GM12872 (cell line): ENCODE measurements at regions not wholly inside any gene's neighbourhood (a gene's known extent, or its start where the extent isn't known, plus 50 kb on each side); places are given as distances from the start of the nearest gene placed in this dataset.

Experiments
- CTCF ChIP-seq: IDR thresholded peaks from 3 replicates; pipeline ENCODE4 v1.5.1; 2011; ENCODE audit warnings: low read depth, mild to moderate bottlenecking, low read length, moderate library complexity; ENCODE audit not compliant: insufficient read depth

- no peak for TF ChIP-seq CTCF
Measured at GRCh38 chr9:81123526-81123925, 565.8 kb downstream of the TLE1 start.

DNA sequence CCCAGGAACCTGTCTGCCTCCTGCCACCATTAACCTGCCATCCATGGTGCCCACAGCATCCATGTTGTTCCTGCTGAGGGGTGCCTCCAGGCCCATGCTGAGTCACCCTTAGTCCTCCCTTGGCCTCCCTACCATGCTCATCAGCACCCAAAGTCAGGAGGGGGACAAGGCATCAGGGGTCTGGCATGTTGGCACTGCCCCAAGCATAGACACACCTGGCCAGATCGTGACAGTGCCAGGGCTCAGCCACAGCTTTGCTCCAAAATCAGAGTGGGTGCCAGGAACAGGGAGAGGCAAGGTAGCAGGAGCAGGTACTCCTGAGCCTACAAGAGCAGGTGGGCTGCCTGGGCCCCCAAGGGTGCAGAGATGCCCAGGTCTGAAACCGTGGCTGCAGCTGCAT is 566.6 kb downstream of the TLE1 start:
- no peak for TF ChIP-seq CTCF

- no peak for TF ChIP-seq CTCF
Measured at GRCh38 chr9:81119591-81119990, 569.8 kb downstream of the TLE1 start.

- no peak for TF ChIP-seq CTCF
Measured at GRCh38 chr9:81118416-81118815, 570.9 kb downstream of the TLE1 start.

DNA sequence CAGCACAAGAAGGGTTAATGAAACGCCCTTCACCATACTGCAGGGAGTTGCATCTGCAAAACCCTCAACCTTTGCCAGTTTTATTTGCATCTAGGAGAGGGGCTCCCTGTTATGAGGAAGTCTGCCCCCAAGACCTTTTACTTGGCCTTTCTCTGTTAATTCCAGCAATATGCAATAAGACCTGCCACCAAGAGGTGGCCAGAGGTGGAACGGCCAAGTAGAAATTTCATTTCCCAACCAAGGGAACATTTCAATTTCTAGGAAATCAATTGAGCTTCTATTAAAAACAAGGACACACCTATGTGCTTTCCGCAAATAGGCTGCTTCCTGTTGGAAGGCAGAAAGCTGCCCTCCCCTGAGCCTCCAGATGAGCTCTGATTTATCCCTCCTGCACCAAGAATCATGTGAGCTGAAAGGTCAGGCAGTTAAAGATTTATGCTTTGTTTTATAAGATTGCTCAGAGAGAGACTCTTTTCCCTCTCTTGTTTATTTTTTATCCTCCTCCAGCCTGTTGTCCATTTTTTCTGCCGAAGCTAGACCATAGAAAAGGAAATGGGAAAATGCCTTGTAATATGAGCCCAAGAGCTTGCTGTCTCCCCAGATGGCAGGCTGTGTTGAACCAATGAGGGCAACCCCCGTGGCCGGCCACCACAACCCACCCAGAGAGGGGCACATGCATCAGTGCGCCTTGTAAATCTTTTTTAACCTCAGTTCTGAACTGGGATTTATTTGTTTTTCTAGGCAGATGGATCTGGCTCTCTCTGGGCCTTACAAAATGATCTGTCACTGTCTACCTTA is 572.8 kb downstream of the TLE1 start:
- no peak for TF ChIP-seq CTCF

DNA sequence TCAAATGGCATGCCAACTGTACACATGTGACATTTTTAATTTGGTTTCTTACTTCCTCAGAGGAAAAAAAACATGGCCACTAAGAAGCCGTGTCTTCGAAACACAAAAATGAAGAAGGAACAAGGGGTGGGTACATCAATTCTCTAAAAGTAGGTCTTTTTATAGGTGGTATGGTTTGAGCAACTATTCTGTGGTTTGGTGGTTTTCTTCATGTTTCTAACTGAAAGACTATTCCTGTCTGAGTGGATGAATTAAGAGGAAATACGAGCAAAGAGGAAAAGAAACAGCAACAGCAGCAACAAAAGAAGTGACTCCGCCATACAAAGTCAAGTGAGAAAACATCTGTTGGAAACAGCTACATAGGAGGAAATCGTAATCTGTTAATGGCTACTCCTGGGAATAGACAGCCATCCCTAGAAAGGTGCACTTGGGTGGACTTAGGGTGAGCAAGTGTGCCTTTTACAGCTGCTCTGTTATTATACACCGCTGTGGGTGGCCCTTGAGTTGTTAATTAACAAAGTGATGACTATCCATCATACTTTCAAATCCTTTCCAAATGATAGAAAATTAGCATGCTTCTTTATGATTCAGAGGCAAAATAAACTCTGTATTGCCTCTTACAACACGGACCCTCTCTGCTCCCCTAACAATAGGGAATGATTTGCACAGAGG is 575.8 kb downstream of the TLE1 start:
- no peak for TF ChIP-seq CTCF

DNA sequence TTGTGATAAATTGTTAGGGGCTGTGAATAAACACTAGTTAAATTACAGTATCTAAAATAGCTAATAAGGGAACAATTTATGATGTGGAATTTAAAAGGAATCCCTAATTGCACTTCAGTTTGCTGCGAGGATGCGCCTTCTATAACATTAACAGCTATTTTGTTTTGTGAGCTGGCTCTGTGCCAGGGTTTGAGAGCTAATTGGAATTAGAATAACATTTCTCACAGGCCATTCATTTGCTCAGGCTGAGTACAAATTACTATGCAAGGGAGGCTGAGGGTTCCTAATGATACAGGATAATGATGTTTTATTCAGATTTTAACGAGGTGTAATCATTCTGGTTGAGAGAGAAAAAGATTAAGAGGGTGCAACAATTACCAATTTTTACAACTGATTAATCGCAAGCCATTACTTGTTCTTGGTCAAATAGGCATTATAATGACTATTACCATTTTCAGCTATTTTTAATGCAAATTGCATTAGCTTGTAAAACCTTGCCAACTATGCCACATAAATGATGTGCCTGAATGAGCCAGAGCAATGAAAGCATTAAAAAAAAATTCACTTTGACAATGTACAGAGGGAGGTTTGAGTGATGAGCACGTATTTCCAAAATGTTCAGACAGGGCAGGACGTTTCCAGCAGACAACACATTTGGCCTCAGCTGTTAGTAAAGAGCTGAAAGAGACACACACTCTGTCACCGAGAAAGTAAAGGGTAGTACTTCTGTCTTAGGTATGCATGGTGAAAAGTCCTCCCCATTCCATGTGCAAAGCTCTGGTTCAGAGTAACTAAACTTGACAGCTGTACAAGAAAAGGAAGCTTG is 576.5 kb downstream of the TLE1 start:
- TF ChIP-seq CTCF: no peak
